Effector CD4-positive, alpha-beta T cell (primary cell): ENCODE measurements at regions not wholly inside any gene's neighbourhood (a gene's known extent, or its start where the extent isn't known, plus 50 kb on each side); places are given as distances from the start of the nearest gene placed in this dataset.

Experiments used
- DNase-seq: peaks from one replicate; pipeline ENCODE4 v3.0.0-alpha.2; 2020

- no peak for DNase-seq
Observed at GRCh38 chr16:13553453-13553985, 366.4 kb upstream of the ERCC4 start.

- DNase-seq = no peak
Observed at GRCh38 chr16:13554005-13554404, 365.9 kb upstream of the ERCC4 start.

- DNase-seq = no peak
Observed at GRCh38 chr16:13554643-13555042, 365.3 kb upstream of the ERCC4 start.

DNA sequence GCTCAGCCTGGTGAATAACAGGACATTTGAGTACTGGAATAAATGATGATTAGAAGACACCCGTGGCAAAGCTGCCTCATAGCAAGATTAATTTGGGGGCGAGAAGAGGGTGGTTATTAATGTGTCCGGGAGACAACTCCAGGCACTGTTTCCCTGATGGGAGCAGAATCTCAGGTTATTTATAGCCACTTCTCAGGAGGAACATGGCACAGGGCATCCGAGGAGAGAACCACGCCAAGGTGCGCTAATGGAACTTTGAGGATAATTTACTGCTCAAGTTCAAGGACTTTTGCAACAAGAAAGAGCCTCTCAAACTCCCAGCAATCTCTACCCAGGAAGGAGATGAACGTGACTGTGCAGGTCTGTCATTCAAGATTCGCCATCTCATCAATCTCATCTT is 362.5 kb upstream of the ERCC4 start:
- DNase-seq = no peak

DNA sequence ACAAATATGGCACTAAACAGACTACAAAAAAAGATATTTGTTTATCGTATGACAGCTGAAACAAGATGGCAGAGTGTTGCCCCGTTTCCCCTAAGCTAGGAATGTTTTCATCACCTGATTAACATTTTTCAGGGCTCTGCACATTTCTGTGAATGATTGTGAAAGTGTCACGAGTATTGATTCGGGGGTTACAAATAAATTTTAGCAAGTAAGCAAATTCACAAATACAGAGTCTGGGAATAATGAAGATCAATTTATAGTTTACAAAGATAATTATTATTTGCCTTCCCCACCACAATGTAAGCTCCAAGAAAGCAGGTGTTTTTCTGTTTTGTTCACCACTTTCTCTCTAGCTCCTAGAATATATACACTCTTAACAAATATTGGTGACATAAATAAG is 361.2 kb upstream of the ERCC4 start:
- DNase-seq = no peak

DNA sequence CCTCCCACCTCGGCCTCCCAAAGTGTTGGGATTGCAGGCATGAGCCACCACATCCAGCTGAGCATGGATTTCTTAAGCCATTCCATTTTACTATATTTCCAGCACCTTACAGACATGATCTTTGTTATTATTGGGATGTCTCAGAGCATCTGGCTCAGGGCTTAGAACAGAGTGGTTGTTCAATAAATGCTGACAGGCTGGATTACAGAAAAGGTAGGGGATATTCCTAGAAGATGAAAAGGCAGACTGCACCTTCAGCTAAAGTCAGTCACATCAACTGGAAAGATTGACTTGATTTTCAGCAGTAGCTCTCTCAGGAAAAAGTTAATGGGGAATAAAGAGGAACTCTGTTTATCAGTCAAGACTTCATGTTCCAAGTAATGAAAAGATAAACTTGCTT is 360.3 kb upstream of the ERCC4 start:
- DNase-seq = no peak

GRCh38 chr16:13560151-13560550 is 359.8 kb upstream of the ERCC4 start:
- DNase-seq = no peak

- DNase-seq = no peak
Observed at GRCh38 chr16:13561291-13562070, 358.5 kb upstream of the ERCC4 start.

- DNase-seq = no peak
Observed at GRCh38 chr16:13568803-13569202, 351.2 kb upstream of the ERCC4 start.

- DNase-seq = no peak
Observed at GRCh38 chr16:13569986-13570385, 350.0 kb upstream of the ERCC4 start.

DNA sequence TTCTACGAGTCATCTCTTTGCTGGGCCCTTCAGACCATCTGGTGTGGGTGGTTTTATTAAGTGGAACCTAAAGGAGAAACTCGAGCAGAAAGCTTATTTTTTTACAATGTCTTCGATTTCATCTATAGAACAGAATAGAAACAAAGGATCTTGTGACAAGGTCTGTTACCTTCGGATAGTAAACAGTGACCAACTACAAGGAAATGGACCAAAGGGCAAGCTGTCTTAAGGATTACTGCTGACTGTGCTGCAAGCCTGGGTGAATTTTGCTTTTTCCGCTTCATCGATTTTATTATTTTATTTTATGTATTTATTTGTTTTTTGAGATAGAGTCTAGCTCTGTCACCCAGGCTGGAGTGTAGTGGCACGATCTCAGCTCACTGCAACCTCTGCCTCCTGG is 348.9 kb upstream of the ERCC4 start:
- no peak for DNase-seq

GRCh38 chr16:13573903-13574302 is 346.1 kb upstream of the ERCC4 start:
- DNase-seq = no peak

- DNase-seq = no peak
Observed at GRCh38 chr16:13586051-13586450, 333.9 kb upstream of the ERCC4 start.

- DNase-seq = no peak
Observed at GRCh38 chr16:13587181-13587580, 332.8 kb upstream of the ERCC4 start.

- no peak for DNase-seq
Observed at GRCh38 chr16:13594823-13595222, 325.1 kb upstream of the ERCC4 start.

GRCh38 chr16:13606804-13607203 is 313.1 kb upstream of the ERCC4 start:
- no peak for DNase-seq

GRCh38 chr16:13607289-13607688 is 312.7 kb upstream of the ERCC4 start:
- DNase-seq = no peak

DNA sequence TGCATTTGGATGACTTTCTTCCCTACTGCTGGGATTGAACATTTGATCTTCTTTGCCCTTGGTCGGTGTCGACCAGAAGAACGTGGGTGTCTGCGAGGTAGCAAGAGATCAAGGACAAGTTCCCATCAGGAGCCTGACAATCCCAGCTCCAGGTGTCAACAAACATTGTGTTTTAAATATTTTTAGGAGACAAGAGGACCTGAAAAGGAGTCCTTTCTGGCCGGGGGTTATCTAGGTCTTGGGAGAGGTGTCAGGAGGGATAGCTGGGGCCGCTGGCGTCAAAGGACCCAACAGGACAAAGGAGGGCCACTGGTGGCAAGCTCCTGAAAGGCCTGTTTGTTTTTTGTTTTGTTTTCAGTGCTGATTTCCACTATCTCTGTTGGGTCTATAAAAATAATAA is 308.4 kb upstream of the ERCC4 start:
- DNase-seq = no peak

- DNase-seq = no peak
Observed at GRCh38 chr16:13612623-13613022, 307.3 kb upstream of the ERCC4 start.

GRCh38 chr16:13613165-13613564 is 306.8 kb upstream of the ERCC4 start:
- no peak for DNase-seq

GRCh38 chr16:13621639-13622038 is 298.3 kb upstream of the ERCC4 start:
- no peak for DNase-seq

DNA sequence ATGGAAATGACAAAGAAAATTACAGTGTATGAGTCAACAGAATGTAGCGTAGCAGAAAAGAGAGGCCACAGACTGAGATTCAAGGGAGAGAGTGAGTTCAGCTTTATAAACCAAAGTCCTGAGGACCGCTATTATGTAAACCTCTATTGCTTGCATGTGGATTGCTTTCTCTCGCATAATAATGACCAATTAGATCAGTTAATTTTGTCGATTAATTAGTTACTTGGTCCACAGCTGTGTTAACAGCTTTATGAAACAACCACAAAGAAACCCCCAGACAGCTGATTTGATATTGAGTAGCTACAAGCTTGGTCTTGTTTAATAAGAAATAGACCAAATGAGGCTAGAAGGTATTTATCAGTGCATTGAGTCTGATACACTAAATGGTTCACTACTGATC is 291.8 kb upstream of the ERCC4 start:
- no peak for DNase-seq

DNA sequence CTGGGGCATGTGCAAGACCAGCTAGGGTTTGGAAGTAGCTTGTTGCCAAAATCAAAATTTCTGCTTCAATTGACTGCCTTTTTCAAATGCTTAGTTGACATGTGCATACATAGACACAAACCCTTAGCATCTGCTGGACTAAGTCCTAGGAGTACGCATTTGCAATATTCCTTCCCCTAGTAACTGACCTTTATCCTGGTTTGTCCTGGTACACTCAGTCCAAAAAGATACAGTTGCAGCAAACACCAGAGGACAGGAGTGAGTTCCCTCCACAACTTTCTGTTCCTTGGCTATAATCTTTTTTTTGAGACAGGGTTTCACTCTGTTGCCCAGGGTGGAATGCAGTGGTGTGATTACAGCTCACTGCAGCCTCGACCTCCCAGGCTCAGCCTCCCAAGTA is 290.2 kb upstream of the ERCC4 start:
- no peak for DNase-seq

- no peak for DNase-seq
Observed at GRCh38 chr16:13630374-13630773, 289.6 kb upstream of the ERCC4 start.

DNA sequence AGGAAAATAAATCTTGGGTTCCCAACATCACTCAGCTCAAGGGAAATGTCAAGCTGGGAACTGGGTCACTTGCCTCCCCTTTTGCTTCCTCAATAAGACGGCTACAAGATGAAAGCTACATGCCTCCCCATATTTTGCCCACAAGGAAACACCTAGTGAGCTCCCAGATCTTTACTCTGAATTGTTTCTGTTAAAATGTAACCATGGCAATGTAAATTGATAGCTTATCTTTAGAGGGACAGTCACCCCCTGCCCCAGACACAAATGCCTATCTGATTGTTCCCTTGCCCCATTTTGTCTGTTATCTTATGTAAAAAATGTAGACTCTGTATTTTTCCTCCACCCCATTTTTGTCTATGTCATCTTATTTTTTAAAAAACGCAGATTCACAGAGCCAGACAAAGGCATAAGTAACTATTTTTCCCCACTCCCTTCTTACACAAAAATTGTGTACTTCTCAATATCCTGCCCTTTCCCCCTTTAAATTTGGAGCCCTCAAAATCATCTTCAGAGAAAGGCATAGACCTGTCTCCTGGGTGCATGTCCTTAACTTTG is 288.7 kb upstream of the ERCC4 start:
- no peak for DNase-seq
